ENCODE measurements at regions not wholly inside any gene's neighbourhood (a gene's known extent, or its start where the extent isn't known, plus 50 kb on each side); places are given as distances from the start of the nearest gene placed in this dataset.

- Histone ChIP-seq H3K9me3 (ENCODE audit: insufficient read depth, low read depth, low read length) (no peaks in the 10 kb centered on the region), H3K36me3 (ENCODE audit: insufficient read depth, low read length) (no peaks in the 10 kb centered on the region), H3K4me3 (ENCODE audit: low read length) (no peak overlapping the region), H3K9ac (ENCODE audit: low read depth, low read length) (no peak overlapping the region), H3K27me3 (ENCODE audit: insufficient read depth, low read length) (no peaks in the 10 kb centered on the region), H3K4me1 (ENCODE audit: insufficient read depth, low read length) (0 out of 2 replicates have a peak, but pooled peaks cover 5% of the 10 kb centered on the region), H3K27ac (ENCODE audit: low read depth, low read length) (no peak overlapping the region)
- 93% methylated on average over 2 of the region's 2 CpGs for whole genome bisulfite sequencing
Measured at GRCh38 chr17:55632893-55633292, 89.8 kb downstream of the TMEM100 start.

GRCh38 chr17:55632236-55632635 lies 90.4 kb downstream of the TMEM100 start:
- no peaks in the 10 kb centered on the region for H3K27me3 ChIP-seq (ENCODE audit: insufficient read depth, low read length)
- no peak overlapping the region for H3K4me3 ChIP-seq (ENCODE audit: low read length)
- 85% methylated on average over 2 of the region's 2 CpGs for WGBS

GRCh38 chr17:55629995-55630394 lies 92.7 kb downstream of the TMEM100 start:
- no peak overlapping the region for H3K4me3 ChIP-seq (ENCODE audit: low read length)
- H3K4me1 ChIP-seq (ENCODE audit: insufficient read depth, low read length), result no peaks in the 10 kb centered on the region
- WGBS, result 85% methylated on average over 7 of the region's 7 CpGs
- H3K27ac ChIP-seq (ENCODE audit: low read depth, low read length), result no peak overlapping the region
- no peak overlapping the region for H3K9ac ChIP-seq (ENCODE audit: low read depth, low read length)
- H3K36me3 ChIP-seq (ENCODE audit: insufficient read depth, low read length), result no peaks in the 10 kb centered on the region
- H3K9me3 ChIP-seq (ENCODE audit: insufficient read depth, low read depth, low read length), result 0 out of 2 replicates have a peak, but pooled peaks cover 3% of the 10 kb centered on the region
- H3K27me3 ChIP-seq (ENCODE audit: insufficient read depth, low read length), result no peaks in the 10 kb centered on the region

More at GRCh38 chr17:55632236-55632635, 90.4 kb downstream of the TMEM100 start:
- H3K36me3 ChIP-seq (ENCODE audit: insufficient read depth, low read length), result no peaks in the 10 kb centered on the region
- 0 out of 2 replicates have a peak, but pooled peaks cover 5% of the 10 kb centered on the region for H3K4me1 ChIP-seq (ENCODE audit: insufficient read depth, low read length)
- H3K27ac ChIP-seq (ENCODE audit: low read depth, low read length), result no peak overlapping the region
- H3K9me3 ChIP-seq (ENCODE audit: insufficient read depth, low read depth, low read length), result 0 out of 2 replicates have a peak, but pooled peaks cover 3% of the 10 kb centered on the region
- no peak overlapping the region for H3K9ac ChIP-seq (ENCODE audit: low read depth, low read length)

GRCh38 chr17:55625521-55625920 lies 97.1 kb downstream of the TMEM100 start:
- no peak overlapping the region for H3K4me3 ChIP-seq (ENCODE audit: low read length)
- 0 out of 2 replicates have a peak, but pooled peaks cover 3% of the 10 kb centered on the region for H3K9me3 ChIP-seq (ENCODE audit: insufficient read depth, low read depth, low read length)
- no peak overlapping the region for H3K27ac ChIP-seq (ENCODE audit: low read depth, low read length)
- H3K9ac ChIP-seq (ENCODE audit: low read depth, low read length), result no peak overlapping the region
- no peaks in the 10 kb centered on the region for H3K27me3 ChIP-seq (ENCODE audit: insufficient read depth, low read length)
- no peaks in the 10 kb centered on the region for H3K4me1 ChIP-seq (ENCODE audit: insufficient read depth, low read length)
- no peaks in the 10 kb centered on the region for H3K36me3 ChIP-seq (ENCODE audit: insufficient read depth, low read length)

GRCh38 chr17:55624772-55625433 lies 97.8 kb downstream of the TMEM100 start:
- Histone ChIP-seq H3K27ac (ENCODE audit: low read depth, low read length) (no peak overlapping the region), H3K36me3 (ENCODE audit: insufficient read depth, low read length) (no peaks in the 10 kb centered on the region), H3K9me3 (ENCODE audit: insufficient read depth, low read depth, low read length) (0 out of 2 replicates have a peak, but pooled peaks cover 3% of the 10 kb centered on the region), H3K9ac (ENCODE audit: low read depth, low read length) (no peak overlapping the region), H3K27me3 (ENCODE audit: insufficient read depth, low read length) (no peaks in the 10 kb centered on the region), H3K4me3 (ENCODE audit: low read length) (no peak overlapping the region), H3K4me1 (ENCODE audit: insufficient read depth, low read length) (no peaks in the 10 kb centered on the region)
- WGBS, result 85% methylated on average over 3 of the region's 3 CpGs

GRCh38 chr17:55622547-55622946 lies 100.1 kb downstream of the TMEM100 start:
- Histone ChIP-seq H3K27me3 (ENCODE audit: insufficient read depth, low read length) (no peaks in the 10 kb centered on the region), H3K36me3 (ENCODE audit: insufficient read depth, low read length) (no peaks in the 10 kb centered on the region), H3K4me3 (ENCODE audit: low read length) (no peak overlapping the region), H3K9me3 (ENCODE audit: insufficient read depth, low read depth, low read length) (0 out of 2 replicates have a peak, but pooled peaks cover under 1% of the 10 kb centered on the region), H3K9ac (ENCODE audit: low read depth, low read length) (no peak overlapping the region), H3K4me1 (ENCODE audit: insufficient read depth, low read length) (no peaks in the 10 kb centered on the region), H3K27ac (ENCODE audit: low read depth, low read length) (no peak overlapping the region)
- WGBS, result 91% methylated on average over 3 of the region's 3 CpGs

- H3K9ac ChIP-seq (ENCODE audit: low read depth, low read length), result no peak overlapping the region
- H3K9me3 ChIP-seq (ENCODE audit: insufficient read depth, low read depth, low read length), result no peaks in the 10 kb centered on the region
- no peaks in the 10 kb centered on the region for H3K36me3 ChIP-seq (ENCODE audit: insufficient read depth, low read length)
- WGBS, result 93% methylated on average over 4 of the region's 4 CpGs
- no peaks in the 10 kb centered on the region for H3K4me1 ChIP-seq (ENCODE audit: insufficient read depth, low read length)
- H3K27ac ChIP-seq (ENCODE audit: low read depth, low read length), result no peak overlapping the region
- no peaks in the 10 kb centered on the region for H3K27me3 ChIP-seq (ENCODE audit: insufficient read depth, low read length)
- no peak overlapping the region for H3K4me3 ChIP-seq (ENCODE audit: low read length)
Measured at GRCh38 chr17:55620945-55621344, 101.7 kb downstream of the TMEM100 start.

- no peaks in the 10 kb centered on the region for H3K36me3 ChIP-seq (ENCODE audit: insufficient read depth, low read length)
- no peaks in the 10 kb centered on the region for H3K9me3 ChIP-seq (ENCODE audit: insufficient read depth, low read depth, low read length)
- H3K4me3 ChIP-seq (ENCODE audit: low read length), result no peak overlapping the region
- peaks cover 6% of the 10 kb centered on the region for H3K4me1 ChIP-seq (ENCODE audit: insufficient read depth, low read length)
- H3K27ac ChIP-seq (ENCODE audit: low read depth, low read length), result no peak overlapping the region
- H3K9ac ChIP-seq (ENCODE audit: low read depth, low read length), result no peak overlapping the region
- no peaks in the 10 kb centered on the region for H3K27me3 ChIP-seq (ENCODE audit: insufficient read depth, low read length)
- 98% methylated on average over 3 of the region's 3 CpGs for WGBS
Measured at GRCh38 chr17:55620023-55620422, 102.6 kb downstream of the TMEM100 start.

GRCh38 chr17:55617441-55617840 lies 105.2 kb downstream of the TMEM100 start:
- H3K27me3 ChIP-seq (ENCODE audit: insufficient read depth, low read length), result no peaks in the 10 kb centered on the region
- 91% methylated on average over 5 of the region's 5 CpGs for WGBS

GRCh38 chr17:55614061-55614460 lies 102.8 kb upstream of the SMIM36 start:
- Histone ChIP-seq H3K9me3 (ENCODE audit: insufficient read depth, low read depth, low read length) (no peaks in the 10 kb centered on the region), H3K27ac (ENCODE audit: low read depth, low read length) (no peak overlapping the region), H3K36me3 (ENCODE audit: insufficient read depth, low read length) (no peaks in the 10 kb centered on the region), H3K4me3 (ENCODE audit: low read length) (no peak overlapping the region), H3K9ac (ENCODE audit: low read depth, low read length) (no peak overlapping the region), H3K27me3 (ENCODE audit: insufficient read depth, low read length) (no peaks in the 10 kb centered on the region), H3K4me1 (ENCODE audit: insufficient read depth, low read length) (peaks cover 7% of the 10 kb centered on the region)
- 93% methylated on average over 2 of the region's 2 CpGs for WGBS

More at GRCh38 chr17:55617441-55617840, 105.2 kb downstream of the TMEM100 start:
- H3K4me3 ChIP-seq (ENCODE audit: low read length), result no peak overlapping the region
- no peak overlapping the region for H3K9ac ChIP-seq (ENCODE audit: low read depth, low read length)
- no peaks in the 10 kb centered on the region for H3K9me3 ChIP-seq (ENCODE audit: insufficient read depth, low read depth, low read length)
- no peaks in the 10 kb centered on the region for H3K36me3 ChIP-seq (ENCODE audit: insufficient read depth, low read length)
- no peak overlapping the region for H3K27ac ChIP-seq (ENCODE audit: low read depth, low read length)
- H3K4me1 ChIP-seq (ENCODE audit: insufficient read depth, low read length), result peaks cover 7% of the 10 kb centered on the region

GRCh38 chr17:55612691-55613141 lies 101.5 kb upstream of the SMIM36 start:
- Histone ChIP-seq H3K27me3 (ENCODE audit: insufficient read depth, low read length) (no peaks in the 10 kb centered on the region), H3K4me1 (ENCODE audit: insufficient read depth, low read length) (peaks cover 7% of the 10 kb centered on the region), H3K36me3 (ENCODE audit: insufficient read depth, low read length) (no peaks in the 10 kb centered on the region), H3K27ac (ENCODE audit: low read depth, low read length) (no peak overlapping the region), H3K4me3 (ENCODE audit: low read length) (no peak overlapping the region), H3K9ac (ENCODE audit: low read depth, low read length) (no peak overlapping the region), H3K9me3 (ENCODE audit: insufficient read depth, low read depth, low read length) (no peaks in the 10 kb centered on the region)
- 92% methylated on average over 6 of the region's 6 CpGs for WGBS

Measured in HUES64 (cell line).